Liver (tissue), 8 donors: ENCODE measurements at regions not wholly inside any gene's neighbourhood (a gene's known extent, or its start where the extent isn't known, plus 50 kb on each side); places are given as distances from the start of the nearest gene placed in this dataset.

Experiments used
- DNase-seq: peaks from one replicate; pipeline ENCODE4 v3.0.0-alpha.2; 2017; ENCODE audit warnings: low spot score
- H3K27ac ChIP-seq, 2 donors: one replicate each; pipeline ENCODE4 v1.7.0; 2013; ENCODE audit warnings: inconsistent platforms in 2 of 2, low read length in 2 of 2, control low read depth in 1 of 2, low read depth in 1 of 2, mild to moderate bottlenecking in 1 of 2
- H3K27me3 ChIP-seq, 4 donors: one replicate each; pipeline versions ENCODE4 v1.6.1 to v1.7.0; 2013; ENCODE audit warnings: low read length in 3 of 4, inconsistent platforms in 1 of 4, mild to moderate bottlenecking in 1 of 4, moderate library complexity in 1 of 4; ENCODE audit not compliant: control insufficient read depth in 4 of 4, insufficient read depth in 4 of 4
- H3K36me3 ChIP-seq, 4 donors: one replicate each; pipeline versions ENCODE4 v1.6.1 to v1.7.0; 2013; ENCODE audit warnings: low read length in 3 of 4, mild to moderate bottlenecking in 3 of 4, low read depth in 1 of 4, moderate library complexity in 1 of 4; ENCODE audit not compliant: control insufficient read depth in 4 of 4, insufficient read depth in 3 of 4
- H3K4me1 ChIP-seq, 4 donors: one replicate each; pipeline versions ENCODE4 v1.6.1 to v1.7.0; 2013; ENCODE audit warnings: low read length in 3 of 4, mild to moderate bottlenecking in 3 of 4, moderate library complexity in 1 of 4; ENCODE audit not compliant: control insufficient read depth in 4 of 4, insufficient read depth in 4 of 4
- H3K4me3 ChIP-seq, 3 donors: one replicate each; pipeline versions ENCODE4 v1.6.1 to v1.7.0; 2013; ENCODE audit warnings: low read length in 3 of 3, control low read depth in 1 of 3, low read depth in 1 of 3, mild to moderate bottlenecking in 1 of 3
- H3K9ac ChIP-seq, 2 donors: one replicate each; pipeline ENCODE4 v1.7.0; 2013; ENCODE audit warnings: low read length in 2 of 2, mild to moderate bottlenecking in 2 of 2, moderate library complexity in 2 of 2, control low read depth in 1 of 2, low read depth in 1 of 2
- H3K9me3 ChIP-seq, 4 donors: one replicate each; pipeline versions ENCODE4 v1.6.1 to v1.7.0; 2013; ENCODE audit warnings: low read length in 3 of 4; ENCODE audit not compliant: control insufficient read depth in 4 of 4
- ATF3 ChIP-seq: IDR thresholded peaks from 2 replicates; pipeline ENCODE4 v1.6.1; 2016; ENCODE audit warnings: antibody characterized with exemption
- CTCF ChIP-seq: fragments of 150-350 bp; IDR thresholded peaks from 2 replicates; pipeline ENCODE4 v1.5.1; 2017; ENCODE audit warnings: improper control_type of control experiment, low read depth, low read length; ENCODE audit not compliant: missing input control
- EGR1 ChIP-seq, 2 donors: IDR thresholded peaks; 2 replicates each; pipeline ENCODE4 v1.6.1; 2016 to 2018; ENCODE audit warnings: antibody characterized with exemption in 2 of 2, low read depth in 2 of 2
- FOXA1 ChIP-seq: IDR thresholded peaks from 2 replicates; pipeline ENCODE4 v1.6.1; 2016; ENCODE audit warnings: antibody characterized with exemption
- FOXA2 ChIP-seq: IDR thresholded peaks from 2 replicates; pipeline ENCODE4 v1.6.1; 2016; ENCODE audit warnings: antibody characterized with exemption
- GABPA ChIP-seq, 2 donors: IDR thresholded peaks in 1 of 2; conservative IDR thresholded peaks in 1 of 2; 2 replicates each; pipeline ENCODE4 v1.6.1; 2016; ENCODE audit warnings: antibody characterized with exemption in 2 of 2, mild to moderate bottlenecking in 1 of 2, moderate library complexity in 1 of 2
- HNF4A ChIP-seq, 2 donors: conservative IDR thresholded peaks; 2 replicates each; pipeline ENCODE4 v1.6.1; 2016; ENCODE audit warnings: antibody characterized with exemption in 2 of 2, mild to moderate bottlenecking in 2 of 2
- HNF4G ChIP-seq: IDR thresholded peaks from 2 replicates; pipeline ENCODE4 v1.6.1; 2016; ENCODE audit warnings: antibody characterized with exemption
- JUND ChIP-seq, 2 donors: IDR thresholded peaks; 2 replicates each; pipeline ENCODE4 v1.6.1; 2016; ENCODE audit warnings: antibody characterized with exemption in 2 of 2
- MAX ChIP-seq: IDR thresholded peaks from 2 replicates; pipeline ENCODE4 v1.6.1; 2016; ENCODE audit warnings: antibody characterized with exemption
- NR2F2 ChIP-seq: IDR thresholded peaks from 2 replicates; pipeline ENCODE4 v1.6.1; 2016; ENCODE audit warnings: antibody characterized with exemption
- RAD21 ChIP-seq, 2 donors: IDR thresholded peaks; 2 replicates each; pipeline ENCODE4 v1.6.1; 2016; ENCODE audit warnings: antibody characterized with exemption in 2 of 2, mild to moderate bottlenecking in 2 of 2
- REST ChIP-seq: IDR thresholded peaks from 2 replicates; pipeline ENCODE4 v1.6.1; 2016; ENCODE audit warnings: antibody characterized with exemption, mild to moderate bottlenecking
- RXRA ChIP-seq, 2 donors: IDR thresholded peaks; 2 replicates each; pipeline ENCODE4 v1.6.1; 2017 to 2018; ENCODE audit warnings: antibody characterized with exemption in 2 of 2, mild to moderate bottlenecking in 1 of 2
- TAF1 ChIP-seq: conservative IDR thresholded peaks from 2 replicates; pipeline ENCODE4 v1.6.1; 2016; ENCODE audit warnings: antibody characterized with exemption, mild to moderate bottlenecking
- YY1 ChIP-seq: IDR thresholded peaks from 2 replicates; pipeline ENCODE4 v1.6.1; 2016; ENCODE audit warnings: antibody characterized with exemption, mild to moderate bottlenecking
- ZBTB33 ChIP-seq: IDR thresholded peaks from 2 replicates; pipeline ENCODE4 v1.6.1; 2016; ENCODE audit warnings: antibody characterized with exemption
- WGBS: extraction: QIAGEN DNeasy Blood & Tissue Kit; methylation state at CpG from one replicate; pipeline ENCODE4 v1.1.7; 2013; 5-methylcytosine and 5-hydroxymethylcytosine counted together
- donor health status: healthy.
- donor health status: healthy.
- donor health status: healthy.
- donor health status: healthy.
- donor health status: healthy.

GRCh38 chr1:175833951-175834350 lies 90.6 kb upstream of the TNR start:
- no peaks in the 10 kb centered on the region for H3K36me3 ChIP-seq
- no peak for TF ChIP-seq REST
- no peak for TF ChIP-seq HNF4G
- TF ChIP-seq YY1, result no peak
- no peak for TF ChIP-seq MAX
- TF ChIP-seq EGR1 (IDR thresholded peaks at IDR 0.05; ENCODE audit: low read depth in 2 of 2), result no peak
- H3K4me3 ChIP-seq, result no peak overlapping the region
- WGBS, result 47% methylated on average over 3 of the region's 3 CpGs
- H3K27ac ChIP-seq, result no peak overlapping the region
- no peaks in the 10 kb centered on the region for H3K4me1 ChIP-seq
- H3K9me3 ChIP-seq, result no peaks in the 10 kb centered on the region
- DNase-seq, result no peak
- no peak overlapping the region for H3K9ac ChIP-seq
- no peaks in the 10 kb centered on the region for H3K27me3 ChIP-seq

GRCh38 chr1:175833502-175833901 lies 90.1 kb upstream of the TNR start:
- no peak for DNase-seq
- Histone ChIP-seq H3K27ac (no peak overlapping the region), H3K4me3 (no peak overlapping the region), H3K9me3 (no peaks in the 10 kb centered on the region), H3K36me3 (no peaks in the 10 kb centered on the region), H3K27me3 (no peaks in the 10 kb centered on the region), H3K9ac (no peak overlapping the region), H3K4me1 (no peaks in the 10 kb centered on the region)
- 20% methylated on average over 2 of the region's 2 CpGs for WGBS
- TF ChIP-seq FOXA1 (no peak), EGR1 (IDR thresholded peaks at IDR 0.05; ENCODE audit: low read depth in 2 of 2) (no peak), ATF3 (no peak), TAF1 (no peak), RAD21 (IDR thresholded peaks at IDR 0.05) (no peak), JUND (IDR thresholded peaks at IDR 0.05) (no peak), REST (no peak), GABPA (IDR thresholded peaks at IDR 0.05 in 1 of 2, conservative IDR thresholded peaks at IDR 0.05 in 1 of 2) (no peak), MAX (no peak), YY1 (no peak), RXRA (IDR thresholded peaks at IDR 0.05) (no peak), HNF4A (conservative IDR thresholded peaks at IDR 0.05) (no peak), ZBTB33 (no peak), CTCF (no peak), HNF4G (no peak), FOXA2 (no peak), NR2F2 (no peak)
